ENCODE measurements at regions not wholly inside any gene's neighbourhood (a gene's known extent, or its start where the extent isn't known, plus 50 kb on each side); places are given as distances from the start of the nearest gene placed in this dataset.
"Not testable (repeated sequence)": the region's sequence is repeated elsewhere in the genome, so short reads cannot be mapped to it uniquely, and the experiment has no call there.

- DNase-seq (ENCODE audit: low spot score): no peak
- no peak for TF ChIP-seq CTCF (IDR thresholded peaks at IDR 0.05; ENCODE audit: extremely low read depth, missing control alignments)
Observed at GRCh38 chr14:48052973-48053372, 377.6 kb upstream of the MDGA2 start.

GRCh38 chr14:48035836-48036235, 360.4 kb upstream of the MDGA2 start:
- no peak for DNase-seq (ENCODE audit: low spot score)
- TF ChIP-seq CTCF (IDR thresholded peaks at IDR 0.05; ENCODE audit: extremely low read depth, missing control alignments): no peak

GRCh38 chr14:48027115-48027514, 351.7 kb upstream of the MDGA2 start:
- no peak for TF ChIP-seq CTCF (IDR thresholded peaks at IDR 0.05; ENCODE audit: extremely low read depth, missing control alignments)
- no peak for DNase-seq (ENCODE audit: low spot score)

- no peak for DNase-seq (ENCODE audit: low spot score)
- TF ChIP-seq CTCF (IDR thresholded peaks at IDR 0.05; ENCODE audit: extremely low read depth, missing control alignments): no peak
Observed at GRCh38 chr14:48023881-48024280, 348.5 kb upstream of the MDGA2 start.

- not testable (repeated sequence) for DNase-seq (ENCODE audit: low spot score)
Observed at GRCh38 chr14:48011484-48011883, 336.1 kb upstream of the MDGA2 start.

- no peak for TF ChIP-seq CTCF (IDR thresholded peaks at IDR 0.05; ENCODE audit: extremely low read depth, missing control alignments)
- no peak for DNase-seq (ENCODE audit: low spot score)
Observed at GRCh38 chr14:48008646-48009045, 333.2 kb upstream of the MDGA2 start.

GRCh38 chr14:48005986-48006385, 330.6 kb upstream of the MDGA2 start:
- DNase-seq (ENCODE audit: low spot score): no peak
- no peak for TF ChIP-seq CTCF (IDR thresholded peaks at IDR 0.05; ENCODE audit: extremely low read depth, missing control alignments)

GRCh38 chr14:47993883-47994282, 318.5 kb upstream of the MDGA2 start:
- DNase-seq (ENCODE audit: low spot score): no peak

More at GRCh38 chr14:47993883-47994282, 318.5 kb upstream of the MDGA2 start:
- no peak for TF ChIP-seq CTCF (IDR thresholded peaks at IDR 0.05; ENCODE audit: extremely low read depth, missing control alignments)

Measured in GM20000 (cell line).